Transverse colon (tissue), 3 donors: ENCODE measurements at regions not wholly inside any gene's neighbourhood (a gene's known extent, or its start where the extent isn't known, plus 50 kb on each side); places are given as distances from the start of the nearest gene placed in this dataset.

ENCODE experiments used
- POLR2A ChIP-seq: fragments of 450-650 bp; IDR thresholded peaks from one replicate; pipeline ENCODE4 v1.6.1; 2016; ENCODE audit warnings: antibody characterized with exemption, mild to moderate bottlenecking, moderate library complexity
- TF ChIP-seq, protein P1 (sequence below), 5 experiments: fragments of 200-600 bp in 3 of 5; fragments of 450-650 bp in 2 of 5; sonication (generic) in 3 of 5; IDR thresholded peaks; 1 replicate in 2 of 5; 2 replicates in 3 of 5; pipeline ENCODE4 v1.5.1; 2016 to 2017; ENCODE audit warnings: antibody characterized with exemption in 5 of 5, inconsistent platforms in 3 of 5, mild to moderate bottlenecking in 2 of 5, moderate library complexity in 1 of 5

DNA sequence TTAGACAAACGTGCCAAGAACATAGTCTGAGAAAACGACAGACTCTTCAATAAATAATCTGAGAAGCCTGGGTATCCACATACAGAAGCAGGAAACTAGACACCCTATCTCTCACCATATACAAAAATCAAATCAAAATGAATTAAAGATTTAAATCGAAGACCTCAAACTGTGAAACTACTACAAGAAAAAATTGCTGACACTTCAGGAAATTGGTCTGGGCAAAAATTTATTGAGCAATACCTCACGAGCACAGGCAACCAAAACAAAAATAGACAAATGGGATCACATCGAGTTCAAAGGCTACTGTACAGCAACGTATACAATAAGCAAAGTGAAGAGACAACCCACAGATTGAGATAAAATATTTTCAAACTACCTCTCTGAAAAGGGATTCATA is 292.8 kb upstream of the RGS18 start:
- TF ChIP-seq, protein P1, sequence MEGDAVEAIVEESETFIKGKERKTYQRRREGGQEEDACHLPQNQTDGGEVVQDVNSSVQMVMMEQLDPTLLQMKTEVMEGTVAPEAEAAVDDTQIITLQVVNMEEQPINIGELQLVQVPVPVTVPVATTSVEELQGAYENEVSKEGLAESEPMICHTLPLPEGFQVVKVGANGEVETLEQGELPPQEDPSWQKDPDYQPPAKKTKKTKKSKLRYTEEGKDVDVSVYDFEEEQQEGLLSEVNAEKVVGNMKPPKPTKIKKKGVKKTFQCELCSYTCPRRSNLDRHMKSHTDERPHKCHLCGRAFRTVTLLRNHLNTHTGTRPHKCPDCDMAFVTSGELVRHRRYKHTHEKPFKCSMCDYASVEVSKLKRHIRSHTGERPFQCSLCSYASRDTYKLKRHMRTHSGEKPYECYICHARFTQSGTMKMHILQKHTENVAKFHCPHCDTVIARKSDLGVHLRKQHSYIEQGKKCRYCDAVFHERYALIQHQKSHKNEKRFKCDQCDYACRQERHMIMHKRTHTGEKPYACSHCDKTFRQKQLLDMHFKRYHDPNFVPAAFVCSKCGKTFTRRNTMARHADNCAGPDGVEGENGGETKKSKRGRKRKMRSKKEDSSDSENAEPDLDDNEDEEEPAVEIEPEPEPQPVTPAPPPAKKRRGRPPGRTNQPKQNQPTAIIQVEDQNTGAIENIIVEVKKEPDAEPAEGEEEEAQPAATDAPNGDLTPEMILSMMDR (IDR thresholded peaks at IDR 0.05), result no peak
- no peak for TF ChIP-seq POLR2A
